HepG2 (cell line): ENCODE measurements at regions not wholly inside any gene's neighbourhood (a gene's known extent, or its start where the extent isn't known, plus 50 kb on each side); places are given as distances from the start of the nearest gene placed in this dataset.

Experiments
- ATAC-seq: fragments of 200-7000 bp; cut with Tn5 transposase; 3 replicates; pipeline ENCODE4 v1.9.1; 2020; ENCODE audit warnings: mild to moderate bottlenecking, moderate library complexity
- BruUV-seq: library from RNA; stranded (reverse); fragments of 400-500 nt; replicated peaks from 2 replicates; lab custom pipeline; 2021; lab: Mats Ljungman, UMichigan
- CTCF ChIA-PET: fragments of 300-600 bp; formaldehyde crosslinking; extraction: SDS; loops from one replicate; lab custom pipeline; 2021; ENCODE audit warnings: low total read pairs, inconsistent platforms, low intra/inter-chr PET ratio; lab: Yijun Ruan, JAX
- POLR2A ChIA-PET: fragments of 350-600 bp; sonication (Branson Sonifier 250); formaldehyde crosslinking; loops from one replicate; lab custom pipeline; 2020; ENCODE audit warnings: antibody characterized with exemption, inconsistent platforms; lab: Yijun Ruan, JAX
- DNase-seq: peaks from one replicate; pipeline ENCODE4 v3.0.0-alpha.2; 2015; ENCODE audit warnings: low spot score
- FAIRE-seq: peaks from 3 replicates; lab custom pipeline; 2011; peaks lifted over from hg19 to GRCh38; lab: Jason Lieb, UNC
- H2AFZ ChIP-seq: one replicate; pipeline ENCODE4 v1.6.1; 2011; ENCODE audit warnings: low read length, inconsistent platforms
- H3K27ac ChIP-seq: fragments of 300-600 bp; 3 replicates; pipeline ENCODE4 v1.8.0; 2011; ENCODE audit warnings: mixed run types, mild to moderate bottlenecking, mixed read lengths, low read length, inconsistent platforms; ENCODE audit not compliant: insufficient read depth; ENCODE audit errors: extremely low read length
- H3K27me3 ChIP-seq, 2 experiments: fragments of 200-600 bp in 1 of 2; 2 replicates in 1 of 2; 3 replicates in 1 of 2; pipeline versions ENCODE4 v1.6.0 to v1.8.0; 2011; ENCODE audit warnings: low read length in 2 of 2, mild to moderate bottlenecking in 2 of 2, moderate library complexity in 2 of 2, inconsistent platforms in 1 of 2; ENCODE audit not compliant: insufficient read depth in 2 of 2, control insufficient read depth in 1 of 2
- H3K36me3 ChIP-seq, 2 experiments: fragments of 200-600 bp in 1 of 2; replicated peaks in 1 of 2; 2 replicates in 1 of 2; 3 replicates in 1 of 2; pipeline versions ENCODE4 v1.5.1 to v1.8.0; 2011; ENCODE audit warnings: low read length in 2 of 2, inconsistent platforms in 1 of 2; ENCODE audit not compliant: insufficient read depth in 2 of 2, control insufficient read depth in 1 of 2
- H3K4me1 ChIP-seq: 2 replicates; pipeline ENCODE4 v1.5.1; 2012; ENCODE audit warnings: low read length, inconsistent platforms; ENCODE audit not compliant: insufficient read depth
- H3K4me2 ChIP-seq: 2 replicates; pipeline ENCODE4 v1.6.0; 2011; ENCODE audit warnings: low read depth, low read length, inconsistent platforms
- H3K4me3 ChIP-seq, 3 experiments: fragments of 200-600 bp in 1 of 3; sonication (generic), shearing (Covaris generic) in 1 of 3; replicated peaks in 1 of 3; 2 replicates each; pipeline ENCODE4 v1.5.1; 2011 to 2016; ENCODE audit warnings: low read length in 3 of 3, inconsistent platforms in 2 of 3, low read depth in 2 of 3, mild to moderate bottlenecking in 2 of 3, control low read depth in 1 of 3, mixed read lengths in 1 of 3; ENCODE audit not compliant: insufficient read depth in 1 of 3
- H3K79me2 ChIP-seq: one replicate; pipeline ENCODE4 v1.6.1; 2011; ENCODE audit warnings: low read length, inconsistent platforms; ENCODE audit not compliant: insufficient read depth
- H3K9ac ChIP-seq: 2 replicates; pipeline ENCODE4 v1.6.0; 2011; ENCODE audit warnings: mild to moderate bottlenecking, low read depth, low read length, inconsistent platforms; ENCODE audit not compliant: insufficient read depth
- H3K9me3 ChIP-seq: 2 replicates; pipeline ENCODE4 v1.5.1; 2012; ENCODE audit warnings: mild to moderate bottlenecking, low read length
- H4K20me1 ChIP-seq: 2 replicates; pipeline ENCODE4 v1.6.0; 2011; ENCODE audit warnings: inconsistent platforms, mild to moderate bottlenecking, low read length, moderate library complexity; ENCODE audit not compliant: insufficient read depth
- ATF6 ChIP-seq: sonication (generic); formaldehyde crosslinking; conservative IDR thresholded peaks from 2 replicates; pipeline ENCODE4 v1.4.0; 2020; ENCODE audit warnings: missing genetic modification reagents
- CHD2 ChIP-seq: IDR thresholded peaks from 2 replicates; pipeline ENCODE4 v1.6.1; 2011; ENCODE audit warnings: low read depth, low read length, improper control_type of control experiment
- HHEX ChIP-seq: IDR thresholded peaks from 2 replicates; pipeline ENCODE4 v1.6.1; 2016; ENCODE audit warnings: control low read depth
- KDM5A ChIP-seq: fragments of 200-600 bp; sonication (generic); IDR thresholded peaks from 2 replicates; pipeline ENCODE4 v1.7.0; 2018; ENCODE audit warnings: antibody characterized with exemption, mild to moderate bottlenecking, low read length, borderline replicate concordance
- KDM6A ChIP-seq: IDR thresholded peaks from 2 replicates; pipeline ENCODE4 v1.6.1; 2016; ENCODE audit warnings: low read depth
- NONO ChIP-seq, 2 experiments: fragments of 450-650 bp in 1 of 2; sonication (generic) in 1 of 2; formaldehyde crosslinking in 1 of 2; IDR thresholded peaks in 1 of 2; conservative IDR thresholded peaks in 1 of 2; 2 replicates each; pipeline versions ENCODE4 v1.6.1 to v1.8.0; 2017 to 2022; ENCODE audit warnings: mild to moderate bottlenecking in 1 of 2, missing genetic modification reagents in 1 of 2, moderate library complexity in 1 of 2
- SP5 ChIP-seq: IDR thresholded peaks from 2 replicates; pipeline ENCODE4 v1.6.1; 2016; ENCODE audit warnings: low read depth, borderline replicate concordance
- ZNF326 ChIP-seq: sonication (generic); formaldehyde crosslinking; IDR thresholded peaks from 2 replicates; pipeline ENCODE4 v1.4.0; 2020; ENCODE audit warnings: missing genetic modification reagents, borderline replicate concordance
- ZNF782 ChIP-seq: sonication (generic); formaldehyde crosslinking; IDR thresholded peaks from 2 replicates; pipeline ENCODE4 v1.4.0; 2020; ENCODE audit warnings: missing genetic modification reagents, mild to moderate bottlenecking, borderline replicate concordance
- WGBS: methylation state at CpG from one replicate; pipeline ENCODE4 v1.1.6; 2017; ENCODE audit warnings: low lambda C conversion rate; 5-methylcytosine and 5-hydroxymethylcytosine counted together
- in situ Hi-C: cut with HindIII; loops from 2 replicates; pipeline ENCODE4 v1.10.0; 2017; ENCODE audit warnings: low pct_unique_long_range_greater_than_20kb; ENCODE audit not compliant: extremely low pct_ligation_motif_present
- intact Hi-C: fragments of 100-400 bp; cut with micrococcal nuclease; formaldehyde crosslinking; loops from one replicate; pipeline ENCODE4 v1.10.0; 2022; ENCODE audit not compliant: unreplicated experiment
- TF ChIP-seq, protein P1 (sequence below): sonication (generic); formaldehyde crosslinking; IDR thresholded peaks from one replicate; pipeline ENCODE4 v1.5.1; 2020; ENCODE audit warnings: mild to moderate bottlenecking, missing genetic modification reagents; ENCODE audit errors: not compliant biosample characterization

- H2AFZ ChIP-seq = no peak overlapping the region
- no peak overlapping the region for H3K4me2 ChIP-seq
- H3K4me3 ChIP-seq = no peak overlapping the region
- H4K20me1 ChIP-seq = no peaks in the 10 kb centered on the region
- no peak for TF ChIP-seq HHEX (CRISPR knock-in tag)
- TF ChIP-seq ATF6 (CRISPR knock-in tag) = no peak
- TF ChIP-seq KDM6A (CRISPR knock-in tag) = no peak
- no peak for TF ChIP-seq SP5 (CRISPR knock-in tag)
- TF ChIP-seq ZNF326 (CRISPR knock-in tag) = no peak
- no peak for TF ChIP-seq ZNF782
- TF ChIP-seq CHD2 = no peak
- TF ChIP-seq KDM5A = no peak
- TF ChIP-seq NONO (IDR thresholded peaks at IDR 0.05) = no peak
- TF ChIP-seq NONO (CRISPR knock-in tag; conservative IDR thresholded peaks at IDR 0.05) = no peak
- TF ChIP-seq, protein P1, sequence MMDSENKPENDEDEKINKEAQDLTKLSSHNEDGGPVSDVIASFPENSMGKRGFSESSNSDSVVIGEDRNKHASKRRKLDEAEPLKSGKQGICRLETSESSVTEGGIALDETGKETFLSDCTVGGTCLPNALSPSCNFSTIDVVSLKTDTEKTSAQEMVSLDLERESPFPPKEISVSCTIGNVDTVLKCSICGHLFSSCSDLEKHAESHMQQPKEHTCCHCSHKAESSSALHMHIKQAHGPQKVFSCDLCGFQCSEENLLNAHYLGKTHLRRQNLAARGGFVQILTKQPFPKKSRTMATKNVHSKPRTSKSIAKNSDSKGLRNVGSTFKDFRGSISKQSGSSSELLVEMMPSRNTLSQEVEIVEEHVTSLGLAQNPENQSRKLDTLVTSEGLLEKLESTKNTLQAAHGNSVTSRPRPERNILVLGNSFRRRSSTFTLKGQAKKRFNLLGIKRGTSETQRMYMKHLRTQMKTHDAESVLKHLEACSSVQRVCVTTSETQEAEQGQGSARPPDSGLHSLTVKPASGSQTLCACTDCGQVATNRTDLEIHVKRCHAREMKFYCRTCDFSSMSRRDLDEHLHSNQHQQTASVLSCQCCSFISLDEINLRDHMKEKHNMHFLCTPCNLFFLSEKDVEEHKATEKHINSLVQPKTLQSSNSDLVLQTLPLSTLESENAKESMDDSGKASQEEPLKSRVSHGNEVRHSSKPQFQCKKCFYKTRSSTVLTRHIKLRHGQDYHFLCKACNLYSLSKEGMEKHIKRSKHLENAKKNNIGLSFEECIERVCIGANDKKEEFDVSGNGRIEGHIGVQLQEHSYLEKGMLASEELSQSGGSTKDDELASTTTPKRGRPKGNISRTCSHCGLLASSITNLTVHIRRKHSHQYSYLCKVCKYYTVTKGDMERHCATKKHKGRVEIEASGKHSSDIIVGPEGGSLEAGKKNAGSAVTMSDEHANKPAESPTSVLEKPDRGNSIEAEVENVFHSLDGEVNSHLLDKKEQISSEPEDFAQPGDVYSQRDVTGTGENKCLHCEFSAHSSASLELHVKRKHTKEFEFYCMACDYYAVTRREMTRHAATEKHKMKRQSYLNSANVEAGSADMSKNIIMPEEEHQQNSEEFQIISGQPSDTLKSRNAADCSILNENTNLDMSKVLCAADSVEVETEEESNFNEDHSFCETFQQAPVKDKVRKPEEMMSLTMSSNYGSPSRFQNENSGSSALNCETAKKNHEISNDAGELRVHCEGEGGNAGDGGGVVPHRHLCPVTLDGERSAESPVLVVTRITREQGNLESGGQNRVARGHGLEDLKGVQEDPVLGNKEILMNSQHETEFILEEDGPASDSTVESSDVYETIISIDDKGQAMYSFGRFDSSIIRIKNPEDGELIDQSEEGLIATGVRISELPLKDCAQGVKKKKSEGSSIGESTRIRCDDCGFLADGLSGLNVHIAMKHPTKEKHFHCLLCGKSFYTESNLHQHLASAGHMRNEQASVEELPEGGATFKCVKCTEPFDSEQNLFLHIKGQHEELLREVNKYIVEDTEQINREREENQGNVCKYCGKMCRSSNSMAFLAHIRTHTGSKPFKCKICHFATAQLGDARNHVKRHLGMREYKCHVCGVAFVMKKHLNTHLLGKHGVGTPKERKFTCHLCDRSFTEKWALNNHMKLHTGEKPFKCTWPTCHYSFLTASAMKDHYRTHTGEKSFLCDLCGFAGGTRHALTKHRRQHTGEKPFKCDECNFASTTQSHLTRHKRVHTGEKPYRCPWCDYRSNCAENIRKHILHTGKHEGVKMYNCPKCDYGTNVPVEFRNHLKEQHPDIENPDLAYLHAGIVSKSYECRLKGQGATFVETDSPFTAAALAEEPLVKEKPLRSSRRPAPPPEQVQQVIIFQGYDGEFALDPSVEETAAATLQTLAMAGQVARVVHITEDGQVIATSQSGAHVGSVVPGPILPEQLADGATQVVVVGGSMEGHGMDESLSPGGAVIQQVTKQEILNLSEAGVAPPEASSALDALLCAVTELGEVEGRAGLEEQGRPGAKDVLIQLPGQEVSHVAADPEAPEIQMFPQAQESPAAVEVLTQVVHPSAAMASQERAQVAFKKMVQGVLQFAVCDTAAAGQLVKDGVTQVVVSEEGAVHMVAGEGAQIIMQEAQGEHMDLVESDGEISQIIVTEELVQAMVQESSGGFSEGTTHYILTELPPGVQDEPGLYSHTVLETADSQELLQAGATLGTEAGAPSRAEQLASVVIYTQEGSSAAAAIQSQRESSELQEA (CRISPR knock-in tag) = no peak
- H3K9ac ChIP-seq = no peak overlapping the region
- no peaks in the 10 kb centered on the region for H3K36me3 ChIP-seq
- H3K9me3 ChIP-seq = no peaks in the 10 kb centered on the region
- BruUV-seq = no TSS peak
- ATAC-seq (no peak), DNase-seq (no peak), FAIRE-seq (no peak)
- H3K27ac ChIP-seq = no peak overlapping the region
- in situ Hi-C loops = no loop called here
- POLR2A ChIA-PET = no interaction called here
- no peaks in the 10 kb centered on the region for H3K79me2 ChIP-seq
- WGBS = 65% methylated on average over 2 of the region's 2 CpGs
- no peaks in the 10 kb centered on the region; a peak in 1 of 5 replicates for H3K27me3 ChIP-seq
- intact Hi-C loops = no loop called here
- peaks cover 29% of the 10 kb centered on the region for H3K4me1 ChIP-seq
- CTCF ChIA-PET = no interaction called here
Measured at GRCh38 chr3:125645616-125646015, 50.3 kb upstream of the OSBPL11 start.
